Pons (tissue), 1 donor: ENCODE measurements at regions not wholly inside any gene's neighbourhood (a gene's known extent, or its start where the extent isn't known, plus 50 kb on each side); places are given as distances from the start of the nearest gene placed in this dataset.
A peak's percentile ranks its signal among the peaks of the same experiment; 100 is the strongest.

Experiments
- DNase-seq: peaks from one replicate; pipeline ENCODE4 v3.0.0-alpha.2; 2016; ENCODE audit warnings: low spot score

DNA sequence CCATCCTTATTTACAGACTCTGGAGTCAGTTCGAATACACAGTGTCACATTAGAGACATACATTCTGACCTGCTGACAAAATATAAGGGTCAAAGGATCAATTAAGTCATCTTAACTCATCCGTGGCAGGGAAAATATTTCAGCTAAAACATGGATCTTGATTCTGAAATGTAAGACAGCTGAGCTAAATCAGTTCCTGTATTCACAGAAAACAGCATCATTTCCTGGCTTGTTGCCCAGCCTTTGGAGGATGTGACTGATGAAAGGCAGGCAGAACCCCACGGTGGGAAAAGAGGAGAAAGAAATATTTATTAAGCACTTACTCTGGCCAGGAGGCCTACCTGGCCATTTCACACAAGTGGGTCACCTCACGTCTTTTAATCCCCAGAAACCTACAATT lies 101.9 kb downstream of the GAS2L3 start:
- DNase-seq: peak; percentile 59

DNA sequence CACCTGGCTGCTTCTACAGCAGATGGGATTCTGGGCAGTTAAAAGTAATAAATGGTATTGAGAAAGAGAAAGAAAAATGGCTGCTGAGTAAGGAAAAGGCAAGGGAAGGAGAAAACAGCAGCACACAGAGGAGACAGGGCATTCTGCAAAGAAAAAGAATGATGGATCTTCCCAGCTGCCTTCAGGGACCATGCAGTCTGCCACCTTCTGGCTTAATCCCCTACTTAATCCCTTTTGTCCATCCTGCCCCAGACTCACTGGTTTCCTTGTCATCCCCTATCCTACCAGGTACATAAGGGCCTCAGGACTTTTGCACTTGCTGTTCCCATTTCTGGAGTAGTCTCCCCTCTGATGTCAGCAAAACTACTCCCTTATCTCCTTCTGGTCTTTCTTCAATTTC lies 107.6 kb downstream of the GAS2L3 start:
- no peak for DNase-seq

- no peak for DNase-seq
Measured at GRCh38 chr12:100682178-100682577, 108.7 kb downstream of the GAS2L3 start.

DNA sequence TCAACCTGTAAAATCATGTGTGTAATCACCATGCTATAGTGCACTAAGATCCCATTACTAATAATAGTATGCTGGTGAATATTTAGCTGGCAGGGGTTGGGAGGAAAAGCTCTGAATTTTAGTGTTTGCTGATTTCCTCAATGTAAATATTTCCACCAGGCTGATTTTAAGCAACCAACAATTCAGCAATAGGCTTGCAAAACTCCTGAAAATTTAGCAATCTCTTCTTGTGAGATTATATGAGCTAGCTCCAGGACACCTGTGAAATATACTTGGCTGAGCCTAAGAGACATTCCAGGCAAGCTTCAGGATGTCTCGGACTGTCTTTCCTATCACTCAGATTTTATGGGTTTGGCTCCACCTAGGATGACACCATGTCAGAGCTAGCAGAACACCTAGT lies 106.9 kb upstream of the ANO4 start:
- no peak for DNase-seq

DNA sequence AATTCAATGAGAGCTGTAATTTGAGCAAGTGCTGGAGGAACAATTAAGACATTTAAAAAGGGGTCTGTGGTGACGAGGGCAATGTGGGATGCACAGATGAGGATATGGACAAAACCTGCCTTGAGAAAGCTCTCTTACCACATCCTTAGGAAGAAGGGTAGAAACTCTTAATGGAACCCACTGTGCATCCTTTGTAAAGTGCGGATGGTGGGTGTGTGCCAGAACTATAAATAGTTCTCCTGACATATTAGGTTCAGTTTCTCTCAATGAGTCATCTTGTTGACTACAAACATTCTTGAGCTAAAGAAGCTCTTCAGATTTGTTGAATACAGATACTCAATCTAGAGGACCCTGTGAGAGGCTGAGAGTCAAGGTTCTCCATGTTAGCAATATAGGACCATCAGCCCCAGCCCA lies 106.1 kb upstream of the ANO4 start:
- DNase-seq: no peak

GRCh38 chr12:100692502-100692901 lies 102.1 kb upstream of the ANO4 start:
- DNase-seq: no peak

DNA sequence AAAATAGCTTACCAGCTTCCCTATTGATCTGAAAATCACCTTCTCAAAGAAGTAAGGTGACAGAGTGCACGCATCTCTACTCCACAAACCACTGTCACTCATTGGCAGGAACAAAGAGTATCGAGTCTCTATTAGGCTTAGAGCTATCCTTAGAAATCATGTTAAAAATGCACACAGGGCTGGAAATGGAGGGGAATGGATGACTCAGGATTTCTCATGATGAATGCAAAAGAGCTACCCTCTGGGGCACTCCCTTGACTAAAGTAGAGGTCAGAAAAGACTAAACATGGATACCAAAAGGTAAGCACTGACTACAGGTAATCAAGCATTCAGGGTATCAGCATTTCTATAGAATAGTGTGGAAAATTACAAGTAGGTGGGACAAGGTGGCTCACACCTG lies 96.1 kb upstream of the ANO4 start:
- no peak for DNase-seq

GRCh38 chr12:100699209-100699608 lies 95.4 kb upstream of the ANO4 start:
- DNase-seq: peak; percentile 58

DNA sequence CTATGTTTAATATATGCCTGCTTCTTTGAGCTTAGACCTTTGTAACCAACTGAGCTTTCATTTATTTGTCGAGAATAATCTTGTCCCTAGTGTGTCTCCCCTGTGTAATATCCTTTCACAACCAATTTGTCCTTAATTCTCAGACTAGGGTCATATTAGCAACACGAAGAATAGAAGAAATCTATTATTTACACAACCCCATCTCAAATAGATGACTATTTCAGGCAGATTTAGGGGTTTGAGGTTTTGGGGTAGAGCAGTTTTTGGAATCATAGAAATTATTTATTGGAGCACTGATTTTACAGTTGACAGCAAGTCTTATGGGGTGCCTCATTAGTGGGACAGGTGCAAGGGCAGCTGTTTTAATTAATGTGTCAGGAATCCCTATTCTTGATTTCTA lies 91.2 kb upstream of the ANO4 start:
- no peak for DNase-seq

DNA sequence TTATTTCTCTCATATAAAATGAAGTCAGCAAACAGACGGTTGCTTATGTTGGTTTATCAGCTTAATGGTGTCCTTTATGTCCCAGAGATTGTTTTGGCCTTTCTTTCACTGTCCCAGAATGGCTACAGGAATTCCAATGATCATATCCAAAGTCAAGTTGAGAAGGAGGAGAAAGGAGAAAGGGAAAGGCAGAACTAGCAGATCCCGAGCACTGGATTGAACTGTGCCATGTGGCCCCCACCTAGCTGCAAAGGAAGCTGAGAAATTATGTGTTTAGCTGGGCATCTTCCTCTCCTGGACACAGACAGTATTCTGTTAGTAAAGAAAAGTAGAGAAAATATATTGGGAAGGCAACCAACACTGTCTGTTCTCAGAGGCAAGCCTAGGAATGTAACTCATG lies 90.7 kb upstream of the ANO4 start:
- no peak for DNase-seq

DNA sequence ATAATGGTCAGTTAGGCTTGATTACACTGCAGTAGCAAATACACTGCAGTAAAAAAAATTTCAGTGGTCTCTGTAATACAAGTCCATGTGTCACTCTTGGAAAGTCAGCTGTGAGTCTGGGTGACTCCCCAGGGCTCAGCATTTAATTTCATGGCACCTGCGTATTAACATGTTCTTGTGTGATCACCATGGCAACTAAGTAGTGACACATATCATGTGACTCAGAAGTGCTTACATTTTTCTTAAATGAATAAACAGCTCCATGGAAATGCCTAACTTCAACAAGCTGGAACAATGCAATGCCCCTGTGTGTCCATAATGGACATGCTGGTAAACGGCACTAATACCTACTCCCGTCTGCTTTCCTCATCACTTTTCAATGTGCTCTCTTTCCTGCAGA lies 88.5 kb upstream of the ANO4 start:
- no peak for DNase-seq

DNA sequence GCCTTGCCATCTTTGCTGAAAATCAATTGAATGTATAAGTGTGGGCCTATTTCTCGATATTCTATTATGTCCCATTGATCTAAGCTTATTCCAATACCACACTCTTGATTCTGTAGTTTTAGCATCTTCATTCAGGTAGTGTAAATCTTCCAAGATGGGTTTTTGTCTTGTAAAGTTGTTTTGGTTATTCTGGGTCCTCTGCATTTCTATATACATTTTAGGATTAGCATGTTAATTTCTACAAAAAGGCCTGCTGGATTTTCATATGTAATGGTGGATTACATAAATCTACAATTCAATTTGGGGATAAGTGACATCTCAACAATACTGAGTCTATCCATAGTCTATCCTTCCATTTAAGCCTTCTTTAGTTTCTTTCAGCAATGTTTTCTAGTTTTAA lies 86.0 kb upstream of the ANO4 start:
- DNase-seq: no peak

- no peak for DNase-seq
Measured at GRCh38 chr12:100715976-100716944, 78.3 kb upstream of the ANO4 start.

GRCh38 chr12:100716945-100717732 lies 77.4 kb upstream of the ANO4 start:
- no peak for DNase-seq

- no peak for DNase-seq
Measured at GRCh38 chr12:100717733-100718067, 76.9 kb upstream of the ANO4 start.

DNA sequence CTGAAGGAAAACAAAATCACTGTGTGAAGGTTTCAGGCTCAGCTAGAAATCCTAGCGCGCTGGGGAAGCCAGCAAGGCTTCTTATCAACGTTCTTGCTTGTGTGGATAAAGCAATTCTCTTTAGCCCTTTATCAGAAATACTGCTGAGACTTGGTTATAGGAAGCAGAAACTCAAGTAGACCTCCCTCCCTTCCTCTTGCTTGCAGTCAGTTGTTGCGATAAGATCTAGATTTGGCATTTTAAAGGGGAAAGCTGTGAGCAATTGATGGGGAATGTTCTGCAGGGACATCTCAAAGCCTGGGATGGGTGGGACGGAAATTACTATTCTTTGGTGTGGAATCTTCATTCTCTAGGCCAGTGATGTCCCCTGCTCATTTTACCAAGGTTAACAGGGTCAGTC lies 76.4 kb upstream of the ANO4 start:
- no peak for DNase-seq

DNA sequence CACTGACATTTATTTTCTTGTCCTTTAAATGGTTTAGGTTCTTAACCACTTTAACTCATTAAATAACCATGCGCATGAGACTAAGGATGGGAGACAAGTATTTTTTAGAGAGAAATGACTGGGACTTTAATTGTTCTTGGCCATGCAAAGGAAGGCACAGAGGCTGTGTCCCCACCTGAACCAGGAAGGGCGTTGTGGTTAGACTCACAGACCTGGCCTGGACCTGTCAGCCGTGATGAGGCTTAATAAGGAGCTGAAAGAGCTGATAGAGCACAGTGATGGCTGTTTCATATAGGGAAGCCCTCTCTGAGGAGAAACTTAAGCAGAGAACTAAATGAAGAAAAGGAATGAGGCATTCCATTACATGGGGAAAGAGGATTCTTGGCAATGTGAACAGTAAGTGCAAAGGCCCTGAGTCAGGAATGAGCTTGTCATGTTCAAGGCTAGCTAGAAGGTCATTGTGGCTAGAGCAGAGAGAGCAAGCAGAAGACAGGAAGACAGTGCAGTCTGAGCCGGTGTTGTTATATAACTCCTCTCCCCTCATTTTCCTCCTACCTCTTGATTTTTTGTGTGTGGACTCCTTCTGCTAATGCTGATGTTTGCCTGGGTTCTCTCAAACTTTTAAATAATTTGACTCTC lies 74.4 kb upstream of the ANO4 start:
- no peak for DNase-seq

- DNase-seq: no peak
Measured at GRCh38 chr12:100721169-100721568, 73.4 kb upstream of the ANO4 start.

GRCh38 chr12:100724071-100724470 lies 70.5 kb upstream of the ANO4 start:
- DNase-seq: no peak

- peak; percentile 63 for DNase-seq
Measured at GRCh38 chr12:100733817-100734593, 60.6 kb upstream of the ANO4 start.

- no peak for DNase-seq
Measured at GRCh38 chr12:100737168-100737567, 57.4 kb upstream of the ANO4 start.

DNA sequence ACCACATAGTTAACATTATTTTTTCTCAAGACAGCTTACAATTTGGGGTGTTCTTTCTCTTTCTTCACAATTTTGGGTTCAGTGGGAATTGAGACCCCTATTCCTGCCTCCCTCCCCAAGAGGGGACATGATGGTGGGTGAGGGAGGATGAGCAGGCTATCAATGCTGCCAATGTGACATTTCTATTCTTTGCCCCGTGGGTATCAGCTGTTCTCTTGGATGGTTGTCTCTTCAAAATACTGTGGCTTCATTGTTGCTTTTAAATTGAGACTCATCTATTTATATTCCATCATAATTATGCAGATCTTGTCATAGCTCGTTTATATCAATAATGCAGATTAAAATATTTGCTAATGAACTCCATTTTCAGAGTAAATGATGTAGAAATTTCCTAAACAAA lies 56.5 kb upstream of the ANO4 start:
- no peak for DNase-seq
